Esophagus squamous epithelium (tissue), 4 donors: ENCODE measurements at regions not wholly inside any gene's neighbourhood (a gene's known extent, or its start where the extent isn't known, plus 50 kb on each side); places are given as distances from the start of the nearest gene placed in this dataset.

Experiments
- POLR2A ChIP-seq, 4 donors: fragments of 450-650 bp; IDR thresholded peaks; one replicate each; pipeline ENCODE4 v1.6.1; 2017; ENCODE audit warnings: antibody characterized with exemption in 4 of 4, mild to moderate bottlenecking in 4 of 4, moderate library complexity in 3 of 4
- TF ChIP-seq, protein P1 (sequence below), 6 experiments: fragments of 450-650 bp in 4 of 6; fragments of 200-600 bp in 2 of 6; sonication (generic) in 2 of 6; IDR thresholded peaks; one replicate each; pipeline ENCODE4 v1.5.1; 2016 to 2019; ENCODE audit warnings: antibody characterized with exemption in 6 of 6, mild to moderate bottlenecking in 4 of 6, moderate library complexity in 4 of 6

DNA sequence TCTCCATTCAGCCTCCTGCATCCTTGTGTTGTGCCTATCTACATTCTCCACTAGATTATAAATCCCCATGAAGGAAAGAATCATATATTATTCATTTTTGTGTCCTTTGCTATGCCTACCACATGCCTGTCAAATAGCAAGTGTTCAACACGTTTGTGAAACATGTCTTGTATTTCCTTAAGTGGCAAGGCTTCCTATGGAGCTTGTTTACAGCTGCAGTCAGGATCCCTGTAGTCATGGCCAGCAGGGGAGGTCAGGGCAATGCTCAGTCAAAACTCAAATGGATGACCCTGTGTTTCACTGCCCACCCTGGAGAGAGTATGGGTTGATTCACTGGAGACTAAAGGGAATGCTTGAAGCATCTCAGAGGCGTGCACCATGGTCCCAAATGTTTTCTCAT, 191.7 kb upstream of the ATP11B start:
- TF ChIP-seq, protein P1, sequence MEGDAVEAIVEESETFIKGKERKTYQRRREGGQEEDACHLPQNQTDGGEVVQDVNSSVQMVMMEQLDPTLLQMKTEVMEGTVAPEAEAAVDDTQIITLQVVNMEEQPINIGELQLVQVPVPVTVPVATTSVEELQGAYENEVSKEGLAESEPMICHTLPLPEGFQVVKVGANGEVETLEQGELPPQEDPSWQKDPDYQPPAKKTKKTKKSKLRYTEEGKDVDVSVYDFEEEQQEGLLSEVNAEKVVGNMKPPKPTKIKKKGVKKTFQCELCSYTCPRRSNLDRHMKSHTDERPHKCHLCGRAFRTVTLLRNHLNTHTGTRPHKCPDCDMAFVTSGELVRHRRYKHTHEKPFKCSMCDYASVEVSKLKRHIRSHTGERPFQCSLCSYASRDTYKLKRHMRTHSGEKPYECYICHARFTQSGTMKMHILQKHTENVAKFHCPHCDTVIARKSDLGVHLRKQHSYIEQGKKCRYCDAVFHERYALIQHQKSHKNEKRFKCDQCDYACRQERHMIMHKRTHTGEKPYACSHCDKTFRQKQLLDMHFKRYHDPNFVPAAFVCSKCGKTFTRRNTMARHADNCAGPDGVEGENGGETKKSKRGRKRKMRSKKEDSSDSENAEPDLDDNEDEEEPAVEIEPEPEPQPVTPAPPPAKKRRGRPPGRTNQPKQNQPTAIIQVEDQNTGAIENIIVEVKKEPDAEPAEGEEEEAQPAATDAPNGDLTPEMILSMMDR (IDR thresholded peaks at IDR 0.05), result no peak
- TF ChIP-seq POLR2A (IDR thresholded peaks at IDR 0.05), result no peak
